GM12878 (cell line): ENCODE measurements at regions not wholly inside any gene's neighbourhood (a gene's known extent, or its start where the extent isn't known, plus 50 kb on each side); places are given as distances from the start of the nearest gene placed in this dataset.

Experiments
- ATAC-seq: fragments of 200-7000 bp; cut with Tn5 transposase; 3 replicates; pipeline ENCODE4 v1.9.1; 2020; ENCODE audit warnings: mild to moderate bottlenecking, moderate library complexity
- BruUV-seq: library from RNA; stranded (reverse); fragments of 400-500 nt; replicated peaks from 2 replicates; lab custom pipeline; 2021; lab: Mats Ljungman, UMichigan
- CTCF ChIA-PET: fragments of 300-600 bp; sonication (Branson Sonifier 250); formaldehyde crosslinking; extraction: SDS; loops from one replicate; lab custom pipeline; 2021; ENCODE audit warnings: inconsistent platforms; lab: Yijun Ruan, JAX
- POLR2A ChIA-PET: fragments of 350-600 bp; formaldehyde crosslinking; extraction: SDS; loops from one replicate; lab custom pipeline; 2021; ENCODE audit warnings: inconsistent platforms; lab: Charles Lee
- RAD21 ChIA-PET: fragments of 300-600 bp; sonication (Branson Sonifier 250); formaldehyde crosslinking; loops from one replicate; lab custom pipeline; 2023; ENCODE audit warnings: antibody characterized with exemption; ENCODE audit not compliant: unreplicated experiment; lab: Charles Lee
- SMC1A ChIA-PET: fragments of 300-600 bp; sonication (Branson Sonifier 250); formaldehyde crosslinking; loops from one replicate; lab custom pipeline; 2023; ENCODE audit not compliant: unreplicated experiment, uncharacterized antibody; lab: Charles Lee
- DNase-seq: peaks from one replicate; pipeline ENCODE4 v3.0.0-alpha.2; 2011; ENCODE audit warnings: low read depth, low spot score
- FAIRE-seq: peaks from 3 replicates; lab custom pipeline; 2011; peaks lifted over from hg19 to GRCh38; lab: Jason Lieb, UNC
- H2AFZ ChIP-seq: 2 replicates; pipeline ENCODE4 v1.6.0; 2011; ENCODE audit warnings: low read depth, low read length, control low read depth; ENCODE audit not compliant: control insufficient read depth
- H3K27ac ChIP-seq: 2 replicates; pipeline ENCODE4 v1.5.1; 2011; ENCODE audit warnings: control low read depth; ENCODE audit not compliant: control insufficient read depth, insufficient read depth
- H3K27me3 ChIP-seq, 2 experiments: replicated peaks in 1 of 2; 2 replicates each; pipeline versions ENCODE4 v1.6.0 to v1.6.1; 2011; ENCODE audit warnings: low read length in 1 of 2; ENCODE audit not compliant: control insufficient read depth in 2 of 2, insufficient read depth in 2 of 2
- H3K36me3 ChIP-seq, 2 experiments: 2 replicates each; pipeline ENCODE4 v1.5.1; 2011; ENCODE audit warnings: low read length in 1 of 2; ENCODE audit not compliant: control insufficient read depth in 2 of 2, insufficient read depth in 2 of 2
- H3K4me1 ChIP-seq: 2 replicates; pipeline ENCODE4 v1.6.1; 2011; ENCODE audit warnings: mild to moderate bottlenecking, low read length, moderate library complexity, mixed read lengths; ENCODE audit not compliant: control insufficient read depth, insufficient read depth
- H3K4me2 ChIP-seq: 2 replicates; pipeline ENCODE4 v1.6.0; 2011; ENCODE audit warnings: control low read depth; ENCODE audit not compliant: control insufficient read depth, insufficient read depth
- H3K4me3 ChIP-seq: fragments of 200-600 bp; sonication (generic); 2 replicates; pipeline ENCODE4 v1.5.1; 2016
- H3K79me2 ChIP-seq: 2 replicates; pipeline ENCODE4 v1.6.0; 2011; ENCODE audit warnings: low read length; ENCODE audit not compliant: control insufficient read depth, insufficient read depth
- H3K9ac ChIP-seq: 2 replicates; pipeline ENCODE4 v1.8.0; 2011; ENCODE audit warnings: low read length, control low read depth, mixed read lengths; ENCODE audit not compliant: control insufficient read depth, insufficient read depth
- H3K9me3 ChIP-seq: replicated peaks from 3 replicates; pipeline ENCODE4 v1.5.1; 2011; ENCODE audit warnings: mild to moderate bottlenecking, low read length; ENCODE audit not compliant: control insufficient read depth, insufficient read depth
- H4K20me1 ChIP-seq: 2 replicates; pipeline ENCODE4 v1.6.0; 2011; ENCODE audit not compliant: control insufficient read depth, insufficient read depth
- CHD1 ChIP-seq: IDR thresholded peaks from 2 replicates; pipeline ENCODE4 v1.6.1; 2012; ENCODE audit warnings: low read depth, low read length, improper control_type of control experiment
- FOXK2 ChIP-seq: fragments of 450-650 bp; IDR thresholded peaks from 2 replicates; pipeline ENCODE4 v1.6.1; 2017; ENCODE audit warnings: mild to moderate bottlenecking, moderate library complexity
- IRF5 ChIP-seq: fragments of 450-650 bp; IDR thresholded peaks from 2 replicates; pipeline ENCODE4 v1.6.1; 2017; ENCODE audit warnings: borderline replicate concordance
- NKRF ChIP-seq: fragments of 450-650 bp; conservative IDR thresholded peaks from 2 replicates; pipeline ENCODE4 v1.6.1; 2017; ENCODE audit warnings: mild to moderate bottlenecking, moderate library complexity
- PBX3 ChIP-seq: IDR thresholded peaks from 2 replicates; pipeline ENCODE4 v1.6.1; 2011; ENCODE audit warnings: mild to moderate bottlenecking, low read depth, low read length, moderate library complexity; ENCODE audit not compliant: insufficient replicate concordance
- PKNOX1 ChIP-seq: fragments of 450-650 bp; IDR thresholded peaks from 2 replicates; pipeline ENCODE4 v1.6.1; 2016; ENCODE audit warnings: mild to moderate bottlenecking
- TBL1XR1 ChIP-seq: IDR thresholded peaks from 2 replicates; pipeline ENCODE4 v1.6.1; 2012; ENCODE audit warnings: low read depth, low read length, improper control_type of control experiment
- ZSCAN29 ChIP-seq: fragments of 450-650 bp; IDR thresholded peaks from 2 replicates; pipeline ENCODE4 v1.6.1; 2017; ENCODE audit warnings: mild to moderate bottlenecking, moderate library complexity
- in situ Hi-C: fragments of 300-500 bp; cut with MboI; formaldehyde crosslinking; loops from 9 replicates; pipeline ENCODE4 v1.14.3; 2018; ENCODE audit warnings: mixed read lengths
- intact Hi-C: fragments of 100-400 bp; cut with micrococcal nuclease; formaldehyde crosslinking; loops from one replicate; pipeline ENCODE4 v1.14.2; 2022; ENCODE audit not compliant: unreplicated experiment
- TF ChIP-seq, protein P1 (sequence below): fragments of 150-350 bp; IDR thresholded peaks from 2 replicates; pipeline ENCODE4 v1.6.1; 2016; ENCODE audit warnings: low read depth, low read length

DNA sequence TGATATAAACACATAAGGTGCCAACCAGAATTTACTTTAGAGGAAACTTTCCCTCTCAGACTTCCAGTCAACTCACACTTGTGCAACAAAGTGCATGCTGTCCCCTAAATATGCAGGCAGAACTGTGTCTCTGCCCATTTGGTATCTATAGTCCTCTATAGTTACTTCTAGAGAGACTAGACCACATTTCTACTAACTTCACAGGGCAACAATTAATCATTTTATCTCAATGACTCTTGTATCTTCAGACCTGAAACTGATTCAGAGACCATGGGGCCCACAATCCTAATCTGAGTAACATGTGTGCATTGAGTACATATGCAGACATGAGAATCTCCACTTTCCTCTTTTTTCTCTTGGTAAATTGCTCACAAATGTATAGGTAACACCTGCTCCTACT is 158.1 kb downstream of the ZNF486 start:
- ChIA-PET CTCF (interaction anchor here (1.3 kb wide), 1 partner anchor 24 kb away, joined by 3 read pairs; no protein-coding TSS in a partner anchor), SMC1A (no interaction called here), RAD21 (no interaction called here), POLR2A (interaction anchor here (0.6 kb wide), 1 partner anchor 37 kb away, joined by 3 read pairs; no protein-coding TSS in a partner anchor)
- TF ChIP-seq CHD1 (no peak), FOXK2 (no peak), NKRF (no peak), ZSCAN29 (no peak), PBX3 (no peak), PKNOX1 (no peak), IRF5 (no peak), TBL1XR1 (no peak)
- TF ChIP-seq, protein P1, sequence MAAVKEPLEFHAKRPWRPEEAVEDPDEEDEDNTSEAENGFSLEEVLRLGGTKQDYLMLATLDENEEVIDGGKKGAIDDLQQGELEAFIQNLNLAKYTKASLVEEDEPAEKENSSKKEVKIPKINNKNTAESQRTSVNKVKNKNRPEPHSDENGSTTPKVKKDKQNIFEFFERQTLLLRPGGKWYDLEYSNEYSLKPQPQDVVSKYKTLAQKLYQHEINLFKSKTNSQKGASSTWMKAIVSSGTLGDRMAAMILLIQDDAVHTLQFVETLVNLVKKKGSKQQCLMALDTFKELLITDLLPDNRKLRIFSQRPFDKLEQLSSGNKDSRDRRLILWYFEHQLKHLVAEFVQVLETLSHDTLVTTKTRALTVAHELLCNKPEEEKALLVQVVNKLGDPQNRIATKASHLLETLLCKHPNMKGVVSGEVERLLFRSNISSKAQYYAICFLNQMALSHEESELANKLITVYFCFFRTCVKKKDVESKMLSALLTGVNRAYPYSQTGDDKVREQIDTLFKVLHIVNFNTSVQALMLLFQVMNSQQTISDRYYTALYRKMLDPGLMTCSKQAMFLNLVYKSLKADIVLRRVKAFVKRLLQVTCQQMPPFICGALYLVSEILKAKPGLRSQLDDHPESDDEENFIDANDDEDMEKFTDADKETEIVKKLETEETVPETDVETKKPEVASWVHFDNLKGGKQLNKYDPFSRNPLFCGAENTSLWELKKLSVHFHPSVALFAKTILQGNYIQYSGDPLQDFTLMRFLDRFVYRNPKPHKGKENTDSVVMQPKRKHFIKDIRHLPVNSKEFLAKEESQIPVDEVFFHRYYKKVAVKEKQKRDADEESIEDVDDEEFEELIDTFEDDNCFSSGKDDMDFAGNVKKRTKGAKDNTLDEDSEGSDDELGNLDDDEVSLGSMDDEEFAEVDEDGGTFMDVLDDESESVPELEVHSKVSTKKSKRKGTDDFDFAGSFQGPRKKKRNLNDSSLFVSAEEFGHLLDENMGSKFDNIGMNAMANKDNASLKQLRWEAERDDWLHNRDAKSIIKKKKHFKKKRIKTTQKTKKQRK = no peak
- Histone ChIP-seq H3K27ac (no peak overlapping the region), H3K9me3 (no peaks in the 10 kb centered on the region; the same call in 2 of the 3 replicates), H3K36me3 (no peaks in the 10 kb centered on the region), H3K9ac (no peak overlapping the region), H3K4me3 (no peak overlapping the region), H3K4me1 (no peaks in the 10 kb centered on the region), H4K20me1 (no peaks in the 10 kb centered on the region), H3K79me2 (no peaks in the 10 kb centered on the region), H3K4me2 (no peak overlapping the region), H3K27me3 (no peaks in the 10 kb centered on the region), H2AFZ (no peak overlapping the region)
- no peak for DNase-seq
- no peak for ATAC-seq
- BruUV-seq = no TSS peak
- in situ Hi-C loops = no loop called here
- intact Hi-C loops = no loop called here
- FAIRE-seq = no peak
